LNCAP (cell line): ENCODE measurements at regions not wholly inside any gene's neighbourhood (a gene's known extent, or its start where the extent isn't known, plus 50 kb on each side); places are given as distances from the start of the nearest gene placed in this dataset.

ENCODE experiments used
- CTCF ChIP-seq: fragments of 450-650 bp; IDR thresholded peaks from 2 replicates; pipeline ENCODE4 v1.5.1; 2017; ENCODE audit warnings: mild to moderate bottlenecking

GRCh38 chr12:23217158-23217557 is 592.2 kb downstream of the ETNK1 start:
- no peak for TF ChIP-seq CTCF

- TF ChIP-seq CTCF: no peak
Measured at GRCh38 chr12:23217667-23218066, 592.7 kb downstream of the ETNK1 start.

GRCh38 chr12:23221066-23221465 is 596.1 kb downstream of the ETNK1 start:
- TF ChIP-seq CTCF: peak; percentile 40

- TF ChIP-seq CTCF: no peak
Measured at GRCh38 chr12:23221926-23222325, 597.0 kb downstream of the ETNK1 start.

GRCh38 chr12:23222801-23223200 is 597.8 kb downstream of the ETNK1 start:
- no peak for TF ChIP-seq CTCF

GRCh38 chr12:23228101-23228500 is 603.1 kb downstream of the ETNK1 start:
- no peak for TF ChIP-seq CTCF

GRCh38 chr12:23230899-23231298 is 605.9 kb downstream of the ETNK1 start:
- TF ChIP-seq CTCF: no peak

- TF ChIP-seq CTCF: no peak
Measured at GRCh38 chr12:23236066-23236780, 611.3 kb downstream of the ETNK1 start.
